Type B pancreatic cell (in vitro differentiated cells): ENCODE measurements at regions not wholly inside any gene's neighbourhood (a gene's known extent, or its start where the extent isn't known, plus 50 kb on each side); places are given as distances from the start of the nearest gene placed in this dataset.

ENCODE experiments used
- DNase-seq: peaks from one replicate; pipeline ENCODE4 v3.0.0; 2021; ENCODE audit warnings: mixed read lengths; ENCODE audit not compliant: unreplicated experiment; ENCODE audit errors: extremely low spot score
- H3K27ac Mint-ChIP-seq: 2 replicates; pipeline ENCODE4 v1.8.0; 2021; ENCODE audit warnings: mild to moderate bottlenecking, mixed read lengths
- H3K27me3 Mint-ChIP-seq: 2 replicates; pipeline ENCODE4 v1.8.0; 2021; ENCODE audit warnings: mixed read lengths
- H3K36me3 Mint-ChIP-seq: 2 replicates; pipeline ENCODE4 v1.8.0; 2021; ENCODE audit warnings: mixed read lengths
- H3K4me1 Mint-ChIP-seq: one replicate; pipeline ENCODE4 v1.8.0; 2021; ENCODE audit warnings: mixed read lengths; ENCODE audit not compliant: unreplicated experiment
- H3K4me3 Mint-ChIP-seq: 2 replicates; pipeline ENCODE4 v1.8.0; 2021; ENCODE audit warnings: mild to moderate bottlenecking, mixed read lengths
- H3K9me3 Mint-ChIP-seq: 2 replicates; pipeline ENCODE4 v1.8.0; 2021; ENCODE audit warnings: mixed read lengths
- TF ChIP-seq, protein P1 (sequence below): fragments of 200-600 bp; sonication (generic); conservative IDR thresholded peaks from 2 replicates; pipeline ENCODE4 v1.5.0; 2021; ENCODE audit warnings: antibody characterized with exemption, mild to moderate bottlenecking

DNA sequence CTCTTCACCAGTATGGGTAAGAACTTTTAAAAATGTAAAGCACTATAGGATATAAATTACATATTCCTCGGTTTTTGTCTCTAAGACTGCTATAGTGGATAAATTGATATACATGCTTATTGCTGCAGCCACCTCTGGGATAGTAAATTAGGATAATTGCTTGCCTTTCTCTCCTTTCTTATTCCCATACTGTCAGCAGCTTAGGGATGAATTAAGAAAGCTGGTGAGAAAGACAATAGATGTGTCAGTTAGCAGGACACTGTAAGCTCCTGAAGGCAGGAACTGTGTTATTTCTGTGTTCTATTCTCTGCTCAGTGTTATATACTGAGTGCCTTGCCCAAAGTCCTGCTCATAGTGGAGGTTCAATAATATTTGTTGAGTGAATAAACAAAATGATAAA is 828.6 kb upstream of the ACVR2A start:
- Mint-ChIP-seq H3K36me3 (no peaks in the 10 kb centered on the region), H3K9me3 (no peaks in the 10 kb centered on the region), H3K27me3 (no peaks in the 10 kb centered on the region), H3K4me3 (no peak overlapping the region), H3K27ac (no peak overlapping the region), H3K4me1 (peaks cover 7% of the 10 kb centered on the region)
- no peak for DNase-seq
- TF ChIP-seq, protein P1, sequence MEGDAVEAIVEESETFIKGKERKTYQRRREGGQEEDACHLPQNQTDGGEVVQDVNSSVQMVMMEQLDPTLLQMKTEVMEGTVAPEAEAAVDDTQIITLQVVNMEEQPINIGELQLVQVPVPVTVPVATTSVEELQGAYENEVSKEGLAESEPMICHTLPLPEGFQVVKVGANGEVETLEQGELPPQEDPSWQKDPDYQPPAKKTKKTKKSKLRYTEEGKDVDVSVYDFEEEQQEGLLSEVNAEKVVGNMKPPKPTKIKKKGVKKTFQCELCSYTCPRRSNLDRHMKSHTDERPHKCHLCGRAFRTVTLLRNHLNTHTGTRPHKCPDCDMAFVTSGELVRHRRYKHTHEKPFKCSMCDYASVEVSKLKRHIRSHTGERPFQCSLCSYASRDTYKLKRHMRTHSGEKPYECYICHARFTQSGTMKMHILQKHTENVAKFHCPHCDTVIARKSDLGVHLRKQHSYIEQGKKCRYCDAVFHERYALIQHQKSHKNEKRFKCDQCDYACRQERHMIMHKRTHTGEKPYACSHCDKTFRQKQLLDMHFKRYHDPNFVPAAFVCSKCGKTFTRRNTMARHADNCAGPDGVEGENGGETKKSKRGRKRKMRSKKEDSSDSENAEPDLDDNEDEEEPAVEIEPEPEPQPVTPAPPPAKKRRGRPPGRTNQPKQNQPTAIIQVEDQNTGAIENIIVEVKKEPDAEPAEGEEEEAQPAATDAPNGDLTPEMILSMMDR: no peak

- no peak overlapping the region for H3K4me3 Mint-ChIP-seq
- TF ChIP-seq, protein P1: no peak
- H3K9me3 Mint-ChIP-seq: no peaks in the 10 kb centered on the region
- no peaks in the 10 kb centered on the region for H3K36me3 Mint-ChIP-seq
- H3K27me3 Mint-ChIP-seq: no peaks in the 10 kb centered on the region
- no peak for DNase-seq
- H3K27ac Mint-ChIP-seq: no peak overlapping the region
- peaks cover 7% of the 10 kb centered on the region for H3K4me1 Mint-ChIP-seq
Measured at GRCh38 chr2:147015591-147015990, 829.2 kb upstream of the ACVR2A start.

- Mint-ChIP-seq H3K4me3 (no peak overlapping the region), H3K9me3 (no peaks in the 10 kb centered on the region), H3K36me3 (no peaks in the 10 kb centered on the region), H3K27ac (no peak overlapping the region), H3K4me1 (peaks cover 7% of the 10 kb centered on the region), H3K27me3 (no peaks in the 10 kb centered on the region)
- no peak for DNase-seq
- TF ChIP-seq, protein P1: no peak
Measured at GRCh38 chr2:147013696-147014392, 831.0 kb upstream of the ACVR2A start.

GRCh38 chr2:147008481-147008880 is 836.3 kb upstream of the ACVR2A start:
- no peaks in the 10 kb centered on the region for H3K27me3 Mint-ChIP-seq
- H3K4me3 Mint-ChIP-seq: no peak overlapping the region
- H3K36me3 Mint-ChIP-seq: no peaks in the 10 kb centered on the region
- TF ChIP-seq, protein P1: no peak
- no peak for DNase-seq
- H3K4me1 Mint-ChIP-seq: no peaks in the 10 kb centered on the region
- H3K9me3 Mint-ChIP-seq: no peaks in the 10 kb centered on the region
- H3K27ac Mint-ChIP-seq: no peak overlapping the region

DNA sequence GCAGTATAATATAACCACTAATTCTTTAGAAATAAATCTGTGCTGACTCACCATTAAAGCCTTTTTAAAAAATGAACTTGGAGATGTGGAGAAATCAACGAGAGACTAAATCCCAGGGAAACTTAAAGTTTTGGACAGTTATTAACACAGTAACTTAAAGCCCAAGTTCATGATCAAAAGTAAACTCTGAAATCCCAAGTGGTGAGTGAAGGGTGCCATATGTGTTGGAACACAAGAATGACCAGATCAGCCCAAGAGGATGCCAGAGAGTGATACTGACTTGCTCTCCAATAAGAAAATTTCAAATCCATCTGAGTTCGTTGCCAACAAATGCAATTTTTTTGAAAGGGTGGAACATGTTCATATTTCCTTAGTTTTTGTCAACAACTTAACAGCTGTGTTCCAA is 838.1 kb upstream of the ACVR2A start:
- DNase-seq: no peak
- no peak overlapping the region for H3K27ac Mint-ChIP-seq
- no peaks in the 10 kb centered on the region for H3K9me3 Mint-ChIP-seq
- H3K27me3 Mint-ChIP-seq: no peaks in the 10 kb centered on the region
- no peaks in the 10 kb centered on the region for H3K4me1 Mint-ChIP-seq
- TF ChIP-seq, protein P1: no peak
- no peak overlapping the region for H3K4me3 Mint-ChIP-seq
- no peaks in the 10 kb centered on the region for H3K36me3 Mint-ChIP-seq
